Lower leg skin (tissue), 3 donors: ENCODE measurements at regions not wholly inside any gene's neighbourhood (a gene's known extent, or its start where the extent isn't known, plus 50 kb on each side); places are given as distances from the start of the nearest gene placed in this dataset.

ENCODE experiments used
- POLR2A ChIP-seq, 2 donors: fragments of 450-650 bp; IDR thresholded peaks; one replicate each; pipeline ENCODE4 v1.6.1; 2016 to 2017; ENCODE audit warnings: antibody characterized with exemption in 2 of 2, mild to moderate bottlenecking in 1 of 2, moderate library complexity in 1 of 2
- TF ChIP-seq, protein P1 (sequence below), 3 donors: fragments of 450-650 bp; IDR thresholded peaks; one replicate each; pipeline ENCODE4 v1.5.1; 2016; ENCODE audit warnings: antibody characterized with exemption in 3 of 3, mild to moderate bottlenecking in 3 of 3, moderate library complexity in 2 of 3

GRCh38 chr5:154580422-154580821 lies 102.4 kb upstream of the HAND1 start:
- TF ChIP-seq, protein P1, sequence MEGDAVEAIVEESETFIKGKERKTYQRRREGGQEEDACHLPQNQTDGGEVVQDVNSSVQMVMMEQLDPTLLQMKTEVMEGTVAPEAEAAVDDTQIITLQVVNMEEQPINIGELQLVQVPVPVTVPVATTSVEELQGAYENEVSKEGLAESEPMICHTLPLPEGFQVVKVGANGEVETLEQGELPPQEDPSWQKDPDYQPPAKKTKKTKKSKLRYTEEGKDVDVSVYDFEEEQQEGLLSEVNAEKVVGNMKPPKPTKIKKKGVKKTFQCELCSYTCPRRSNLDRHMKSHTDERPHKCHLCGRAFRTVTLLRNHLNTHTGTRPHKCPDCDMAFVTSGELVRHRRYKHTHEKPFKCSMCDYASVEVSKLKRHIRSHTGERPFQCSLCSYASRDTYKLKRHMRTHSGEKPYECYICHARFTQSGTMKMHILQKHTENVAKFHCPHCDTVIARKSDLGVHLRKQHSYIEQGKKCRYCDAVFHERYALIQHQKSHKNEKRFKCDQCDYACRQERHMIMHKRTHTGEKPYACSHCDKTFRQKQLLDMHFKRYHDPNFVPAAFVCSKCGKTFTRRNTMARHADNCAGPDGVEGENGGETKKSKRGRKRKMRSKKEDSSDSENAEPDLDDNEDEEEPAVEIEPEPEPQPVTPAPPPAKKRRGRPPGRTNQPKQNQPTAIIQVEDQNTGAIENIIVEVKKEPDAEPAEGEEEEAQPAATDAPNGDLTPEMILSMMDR (IDR thresholded peaks at IDR 0.05): no peak
- no peak for TF ChIP-seq POLR2A (IDR thresholded peaks at IDR 0.05)
